CD4-positive, alpha-beta memory T cell (primary cell): ENCODE measurements at regions not wholly inside any gene's neighbourhood (a gene's known extent, or its start where the extent isn't known, plus 50 kb on each side); places are given as distances from the start of the nearest gene placed in this dataset.

Experiments
- CTCF ChIA-PET: fragments of 350-600 bp; sonication (Branson Sonifier 250); formaldehyde crosslinking; loops from one replicate; lab custom pipeline; 2021; ENCODE audit warnings: inconsistent platforms; ENCODE audit not compliant: partially characterized antibody; lab: Charles Lee
- POLR2A ChIA-PET: fragments of 350-600 bp; sonication (Branson Sonifier 250); formaldehyde crosslinking; loops from one replicate; lab custom pipeline; 2021; ENCODE audit not compliant: partially characterized antibody; lab: Charles Lee
- DNase-seq, 5 donors: peaks; one replicate each; pipeline versions ENCODE4 v3.0.0 to v3.0.0-alpha.2; 2020 to 2022; ENCODE audit warnings: mixed read lengths in 1 of 5
- H3K27ac ChIP-seq: one replicate; pipeline ENCODE4 v1.7.0; 2013; ENCODE audit warnings: low read depth, low read length
- H3K27me3 ChIP-seq: 2 replicates; pipeline ENCODE4 v1.7.0; 2013; ENCODE audit warnings: mild to moderate bottlenecking, low read length, moderate library complexity; ENCODE audit not compliant: insufficient read depth
- H3K36me3 ChIP-seq: 2 replicates; pipeline ENCODE4 v1.7.0; 2013; ENCODE audit warnings: mild to moderate bottlenecking, low read length, moderate library complexity; ENCODE audit not compliant: insufficient read depth
- H3K4me1 ChIP-seq: 2 replicates; pipeline ENCODE4 v1.7.0; 2013; ENCODE audit warnings: mild to moderate bottlenecking, low read length, moderate library complexity; ENCODE audit not compliant: insufficient read depth
- H3K4me3 ChIP-seq, 2 donors: one replicate each; pipeline ENCODE4 v1.7.0; 2013; ENCODE audit warnings: low read length in 2 of 2, mild to moderate bottlenecking in 1 of 2
- H3K9me3 ChIP-seq, 2 donors: one replicate each; pipeline ENCODE4 v1.7.0; 2013; ENCODE audit warnings: low read length in 2 of 2, control low read depth in 1 of 2; ENCODE audit not compliant: control insufficient read depth in 1 of 2
- H3K27ac Mint-ChIP-seq, 7 donors: one replicate each; pipeline ENCODE4 v1.8.0; 2020 to 2021; ENCODE audit warnings: mixed read lengths in 7 of 7, mild to moderate bottlenecking in 6 of 7, inconsistent platforms in 3 of 7, moderate library complexity in 3 of 7
- H3K27me3 Mint-ChIP-seq, 2 donors: one replicate each; pipeline ENCODE4 v1.8.0; 2020 to 2021; ENCODE audit warnings: mixed read lengths in 2 of 2
- H3K36me3 Mint-ChIP-seq, 2 donors: one replicate each; pipeline ENCODE4 v1.8.0; 2020 to 2021; ENCODE audit warnings: mixed read lengths in 2 of 2, inconsistent platforms in 1 of 2, mild to moderate bottlenecking in 1 of 2
- H3K4me1 Mint-ChIP-seq, 4 donors: one replicate each; pipeline ENCODE4 v1.8.0; 2020 to 2021; ENCODE audit warnings: mixed read lengths in 4 of 4, mild to moderate bottlenecking in 1 of 4
- H3K4me3 Mint-ChIP-seq, 8 donors: one replicate each; pipeline ENCODE4 v1.8.0; 2020 to 2021; ENCODE audit warnings: mixed read lengths in 8 of 8, mild to moderate bottlenecking in 7 of 8, moderate library complexity in 6 of 8, inconsistent platforms in 3 of 8
- H3K9me3 Mint-ChIP-seq, 8 donors: one replicate each; pipeline ENCODE4 v1.8.0; 2020 to 2021; ENCODE audit warnings: mixed read lengths in 8 of 8, mild to moderate bottlenecking in 5 of 8, inconsistent platforms in 3 of 8, moderate library complexity in 1 of 8
- intact Hi-C: fragments of 100-400 bp; cut with micrococcal nuclease; formaldehyde crosslinking; loops from one replicate; pipeline ENCODE4 v1.15.1; 2023

DNA sequence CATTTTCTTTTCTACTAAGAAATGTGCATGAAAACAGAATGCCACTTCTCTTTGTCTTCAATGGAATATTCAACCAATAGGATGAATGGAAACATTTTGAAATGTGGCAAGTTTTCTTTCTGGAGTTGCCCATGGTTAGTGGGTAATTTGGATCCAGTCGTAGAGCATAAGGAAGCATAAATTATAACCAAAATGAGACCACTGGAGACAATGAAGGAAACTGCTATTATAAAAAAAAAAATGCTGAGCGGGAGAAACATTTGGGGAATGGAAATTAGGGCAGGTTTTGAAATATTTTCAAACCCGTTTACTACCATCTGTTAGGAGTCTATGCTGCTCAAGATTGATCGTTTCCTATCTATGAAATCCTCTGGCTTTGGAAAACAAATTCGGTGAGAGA lies 182.9 kb upstream of the PRKCQ start:
- Histone ChIP-seq H3K4me1 (no peaks in the 10 kb centered on the region), H3K9me3 (no peaks in the 10 kb centered on the region), H3K27ac (no peak overlapping the region), H3K4me3 (no peak overlapping the region), H3K27me3 (peaks cover 2% of the 10 kb centered on the region), H3K36me3 (no peaks in the 10 kb centered on the region)
- ChIA-PET POLR2A (no interaction called here), CTCF (no interaction called here)
- intact Hi-C loops = no loop called here
- Mint-ChIP-seq H3K4me3 (no peak overlapping the region), H3K27me3 (peaks cover 35 to 45% of the 10 kb centered on the region in 2 donors), H3K27ac (no peak overlapping the region), H3K9me3 (peaks cover 0 to 16% (median under 1%) of the 10 kb centered on the region in 8 donors), H3K36me3 (no peaks in the 10 kb centered on the region), H3K4me1 (no peaks in the 10 kb centered on the region)
- DNase-seq = no peak

- no peak overlapping the region for H3K27ac ChIP-seq
- intact Hi-C loops = no loop called here
- Mint-ChIP-seq H3K4me3 (no peak overlapping the region), H3K27ac (no peak overlapping the region), H3K27me3 (peaks cover 26 to 43% of the 10 kb centered on the region in 2 donors), H3K4me1 (no peaks in the 10 kb centered on the region), H3K36me3 (no peaks in the 10 kb centered on the region), H3K9me3 (peaks cover 0 to 16% (median under 1%) of the 10 kb centered on the region in 8 donors)
- ChIA-PET CTCF (no interaction called here), POLR2A (no interaction called here)
- no peak overlapping the region for H3K4me3 ChIP-seq
- no peaks in the 10 kb centered on the region for H3K36me3 ChIP-seq
- DNase-seq = no peak
- H3K4me1 ChIP-seq = no peaks in the 10 kb centered on the region
- H3K9me3 ChIP-seq = no peaks in the 10 kb centered on the region
- H3K27me3 ChIP-seq = no peaks in the 10 kb centered on the region
These were observed 179.9 kb upstream of the PRKCQ start for GRCh38 chr10:6759961-6760360.

- ChIA-PET POLR2A (no interaction called here), CTCF (no interaction called here)
- Mint-ChIP-seq H3K4me3 (no peak overlapping the region), H3K4me1 (no peaks in the 10 kb centered on the region), H3K27me3 (peaks cover 22 to 50% of the 10 kb centered on the region in 2 donors), H3K36me3 (no peaks in the 10 kb centered on the region), H3K9me3 (peaks cover 0 to 16% (median under 1%) of the 10 kb centered on the region in 8 donors), H3K27ac (no peak overlapping the region)
- Histone ChIP-seq H3K9me3 (no peaks in the 10 kb centered on the region), H3K4me3 (no peak overlapping the region), H3K27ac (no peak overlapping the region), H3K4me1 (no peaks in the 10 kb centered on the region), H3K36me3 (no peaks in the 10 kb centered on the region), H3K27me3 (no peaks in the 10 kb centered on the region)
- intact Hi-C loops = no loop called here
- no peak for DNase-seq
These were observed 177.1 kb upstream of the PRKCQ start for GRCh38 chr10:6757158-6757557.

- H3K4me1 Mint-ChIP-seq = no peaks in the 10 kb centered on the region
- DNase-seq = no peak
- H3K4me3 Mint-ChIP-seq = no peak overlapping the region
- no peak overlapping the region for H3K27ac ChIP-seq
- H3K9me3 Mint-ChIP-seq = peaks cover 0 to 16% (median under 1%) of the 10 kb centered on the region in 8 donors
- no peaks in the 10 kb centered on the region for H3K36me3 ChIP-seq
- H3K27ac Mint-ChIP-seq = no peak overlapping the region
- H3K36me3 Mint-ChIP-seq = no peaks in the 10 kb centered on the region
- H3K27me3 ChIP-seq = no peaks in the 10 kb centered on the region
- POLR2A ChIA-PET = no interaction called here
- no peaks in the 10 kb centered on the region for H3K9me3 ChIP-seq
- intact Hi-C loops = no loop called here
- CTCF ChIA-PET = no interaction called here
- peaks cover 21 to 51% of the 10 kb centered on the region in 2 donors for H3K27me3 Mint-ChIP-seq
- H3K4me3 ChIP-seq = no peak overlapping the region
- no peaks in the 10 kb centered on the region for H3K4me1 ChIP-seq
These were observed 176.6 kb upstream of the PRKCQ start for GRCh38 chr10:6756716-6757115.

DNA sequence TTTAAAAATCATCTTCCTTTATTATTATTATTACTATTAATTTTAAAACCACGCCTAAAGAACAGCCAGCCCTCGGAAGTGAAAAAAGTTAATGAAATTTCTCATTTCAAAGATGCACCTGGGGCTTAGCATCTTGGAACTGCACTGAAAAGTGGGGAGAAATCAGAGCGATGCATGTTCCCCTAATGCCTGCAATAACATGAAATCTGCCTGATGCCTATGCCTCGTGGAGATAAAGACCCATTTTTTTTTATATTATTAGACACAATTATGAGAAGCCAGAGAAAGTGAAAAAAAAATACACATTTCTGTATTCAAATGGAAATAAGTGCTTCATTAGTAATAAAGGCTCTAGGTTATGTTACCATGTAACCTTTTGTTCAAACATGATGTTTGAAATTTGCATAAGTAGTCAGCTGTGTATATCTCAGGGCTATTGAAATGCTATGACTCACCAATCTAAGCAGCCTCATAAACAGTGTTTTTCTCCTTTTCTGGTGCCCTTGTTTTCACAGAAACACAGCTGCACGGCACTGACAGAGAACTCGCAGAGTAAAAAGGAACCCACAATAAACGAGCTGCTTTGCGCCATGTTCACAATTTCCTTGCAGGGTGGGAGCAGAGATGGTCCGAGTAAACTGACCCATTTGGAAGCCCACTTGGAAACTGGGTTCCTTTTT lies 175.8 kb upstream of the PRKCQ start:
- peaks cover 0 to 11% (median 0%) of the 10 kb centered on the region in 8 donors for H3K9me3 Mint-ChIP-seq
- ChIA-PET CTCF (no interaction called here), POLR2A (no interaction called here)
- H3K27ac Mint-ChIP-seq = no peak overlapping the region
- no peak for DNase-seq
- Histone ChIP-seq H3K4me1 (no peaks in the 10 kb centered on the region), H3K27ac (no peak overlapping the region), H3K4me3 (no peak overlapping the region), H3K27me3 (no peaks in the 10 kb centered on the region), H3K9me3 (no peaks in the 10 kb centered on the region), H3K36me3 (no peaks in the 10 kb centered on the region)
- peaks cover 19 to 52% of the 10 kb centered on the region in 2 donors for H3K27me3 Mint-ChIP-seq
- no peaks in the 10 kb centered on the region for H3K4me1 Mint-ChIP-seq
- H3K4me3 Mint-ChIP-seq = no peak overlapping the region
- H3K36me3 Mint-ChIP-seq = no peaks in the 10 kb centered on the region
- intact Hi-C loops = no loop called here

- Histone ChIP-seq H3K27ac (no peak overlapping the region), H3K9me3 (no peaks in the 10 kb centered on the region), H3K36me3 (no peaks in the 10 kb centered on the region), H3K27me3 (no peaks in the 10 kb centered on the region), H3K4me3 (no peak overlapping the region), H3K4me1 (no peaks in the 10 kb centered on the region)
- no peak for DNase-seq
- Mint-ChIP-seq H3K27me3 (peaks cover 21 to 48% of the 10 kb centered on the region in 2 donors), H3K4me1 (no peaks in the 10 kb centered on the region), H3K27ac (no peak overlapping the region), H3K36me3 (no peaks in the 10 kb centered on the region), H3K9me3 (peaks cover 0 to 3% (median 2%) of the 10 kb centered on the region in 8 donors), H3K4me3 (no peak overlapping the region)
- intact Hi-C loops = no loop called here
- ChIA-PET CTCF (no interaction called here), POLR2A (no interaction called here)
These were observed 173.6 kb upstream of the PRKCQ start for GRCh38 chr10:6753644-6754043.

DNA sequence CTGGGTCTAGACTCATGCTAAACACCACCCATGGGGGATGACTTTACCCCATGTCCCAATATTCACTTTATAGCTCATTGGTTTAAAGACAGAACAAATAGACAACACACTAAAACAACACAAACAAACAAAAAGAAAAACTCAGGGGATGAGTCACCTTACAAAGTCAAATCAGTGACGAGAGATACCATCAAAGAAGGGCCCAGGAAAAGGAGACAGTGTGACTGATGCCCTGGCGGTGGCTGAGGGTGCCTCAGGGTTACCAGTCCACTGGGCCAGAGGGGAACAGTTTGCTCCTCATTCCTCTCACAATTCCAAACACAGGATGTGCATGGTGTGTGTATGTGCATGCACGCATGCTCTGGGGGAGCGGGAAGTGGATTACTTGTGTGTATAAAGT lies 171.3 kb upstream of the PRKCQ start:
- H3K36me3 Mint-ChIP-seq = no peaks in the 10 kb centered on the region
- POLR2A ChIA-PET = no interaction called here
- no peaks in the 10 kb centered on the region for H3K4me1 Mint-ChIP-seq
- H3K4me1 ChIP-seq = no peaks in the 10 kb centered on the region
- H3K27me3 Mint-ChIP-seq = peaks cover 19 to 41% of the 10 kb centered on the region in 2 donors
- H3K27ac Mint-ChIP-seq = no peak overlapping the region
- H3K27me3 ChIP-seq = no peaks in the 10 kb centered on the region
- H3K4me3 ChIP-seq = no peak overlapping the region
- no peak for DNase-seq
- CTCF ChIA-PET = no interaction called here
- H3K9me3 Mint-ChIP-seq = peaks cover 0 to 5% (median 3%) of the 10 kb centered on the region in 8 donors
- no peaks in the 10 kb centered on the region for H3K9me3 ChIP-seq
- no peak overlapping the region for H3K27ac ChIP-seq
- no peak overlapping the region for H3K4me3 Mint-ChIP-seq
- intact Hi-C loops = no loop called here
- H3K36me3 ChIP-seq = no peaks in the 10 kb centered on the region
